HepG2 (cell line): ENCODE measurements at regions not wholly inside any gene's neighbourhood (a gene's known extent, or its start where the extent isn't known, plus 50 kb on each side); places are given as distances from the start of the nearest gene placed in this dataset.

ENCODE experiments used
- FOXP1 ChIP-seq, 2 experiments: fragments of 450-650 bp in 1 of 2; IDR thresholded peaks; 2 replicates each; pipeline ENCODE4 v1.6.1; 2017 to 2018; ENCODE audit warnings: antibody characterized with exemption in 1 of 2
- PHF8 ChIP-seq: sonication (generic); formaldehyde crosslinking; IDR thresholded peaks from 2 replicates; pipeline ENCODE4 v1.5.0; 2020; ENCODE audit warnings: missing genetic modification reagents
- RAD21 ChIP-seq: fragments of 450-650 bp; formaldehyde crosslinking; IDR thresholded peaks from 2 replicates; pipeline ENCODE4 v1.5.0; 2020; ENCODE audit warnings: mild to moderate bottlenecking
- TF ChIP-seq, protein P1 (sequence below): sonication (generic); formaldehyde crosslinking; IDR thresholded peaks from 2 replicates; pipeline ENCODE4 v1.4.0; 2020; ENCODE audit warnings: missing genetic modification reagents

DNA sequence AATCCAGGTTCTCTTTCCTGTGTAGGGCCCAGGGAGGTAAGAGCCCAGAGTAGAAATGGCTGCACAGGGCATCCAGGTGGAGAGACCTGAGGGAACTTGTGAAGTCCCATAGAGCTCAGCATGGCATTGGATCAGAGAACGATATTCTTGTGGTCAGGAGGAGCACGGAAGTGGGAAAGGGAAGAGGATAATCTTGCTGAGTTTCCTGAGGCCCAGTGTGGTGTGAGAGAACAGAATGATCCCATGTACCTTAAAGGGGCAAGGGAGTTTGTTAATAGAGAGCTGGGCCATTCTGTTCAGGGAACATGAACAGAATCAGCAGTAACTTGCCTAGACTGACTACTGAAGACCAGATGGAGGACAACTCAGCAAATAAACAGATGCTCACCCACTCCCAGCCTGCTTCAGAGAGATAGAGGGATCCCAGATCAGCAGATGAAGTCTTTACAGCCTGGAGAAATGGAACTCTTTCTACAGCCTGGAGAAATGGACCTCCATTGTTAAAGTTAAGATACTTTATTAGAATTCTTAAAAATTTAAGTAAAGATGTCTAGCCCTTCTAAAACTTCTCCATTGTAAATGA lies 119.7 kb upstream of the ELL2 start:
- TF ChIP-seq FOXP1 (IDR thresholded peaks at IDR 0.05) (no peak), FOXP1 (CRISPR knock-in tag; IDR thresholded peaks at IDR 0.05) (no peak), RAD21 (no peak), PHF8 (CRISPR knock-in tag) (no peak)
- TF ChIP-seq, protein P1, sequence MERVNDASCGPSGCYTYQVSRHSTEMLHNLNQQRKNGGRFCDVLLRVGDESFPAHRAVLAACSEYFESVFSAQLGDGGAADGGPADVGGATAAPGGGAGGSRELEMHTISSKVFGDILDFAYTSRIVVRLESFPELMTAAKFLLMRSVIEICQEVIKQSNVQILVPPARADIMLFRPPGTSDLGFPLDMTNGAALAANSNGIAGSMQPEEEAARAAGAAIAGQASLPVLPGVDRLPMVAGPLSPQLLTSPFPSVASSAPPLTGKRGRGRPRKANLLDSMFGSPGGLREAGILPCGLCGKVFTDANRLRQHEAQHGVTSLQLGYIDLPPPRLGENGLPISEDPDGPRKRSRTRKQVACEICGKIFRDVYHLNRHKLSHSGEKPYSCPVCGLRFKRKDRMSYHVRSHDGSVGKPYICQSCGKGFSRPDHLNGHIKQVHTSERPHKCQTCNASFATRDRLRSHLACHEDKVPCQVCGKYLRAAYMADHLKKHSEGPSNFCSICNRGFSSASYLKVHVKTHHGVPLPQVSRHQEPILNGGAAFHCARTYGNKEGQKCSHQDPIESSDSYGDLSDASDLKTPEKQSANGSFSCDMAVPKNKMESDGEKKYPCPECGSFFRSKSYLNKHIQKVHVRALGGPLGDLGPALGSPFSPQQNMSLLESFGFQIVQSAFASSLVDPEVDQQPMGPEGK (CRISPR knock-in tag), result no peak
